HUES48 (cell line): ENCODE measurements at regions not wholly inside any gene's neighbourhood (a gene's known extent, or its start where the extent isn't known, plus 50 kb on each side); places are given as distances from the start of the nearest gene placed in this dataset.
"Not testable (repeated sequence)": the region's sequence is repeated elsewhere in the genome, so short reads cannot be mapped to it uniquely, and the experiment has no call there.

Experiments
- H3K27ac ChIP-seq: one replicate; pipeline ENCODE4 v1.7.0; 2013; ENCODE audit warnings: low read depth, low read length, inconsistent platforms
- H3K27me3 ChIP-seq: 2 replicates; pipeline ENCODE4 v1.6.1; 2013; ENCODE audit warnings: mild to moderate bottlenecking, low read length; ENCODE audit not compliant: control insufficient read depth, insufficient read depth
- H3K36me3 ChIP-seq: 2 replicates; pipeline ENCODE4 v1.6.1; 2013; ENCODE audit warnings: low read length; ENCODE audit not compliant: control insufficient read depth, insufficient read depth
- H3K4me1 ChIP-seq: 2 replicates; pipeline ENCODE4 v1.6.1; 2013; ENCODE audit warnings: mild to moderate bottlenecking, low read length; ENCODE audit not compliant: control insufficient read depth, insufficient read depth
- H3K4me3 ChIP-seq: 2 replicates; pipeline ENCODE4 v1.5.1; 2013; ENCODE audit warnings: mild to moderate bottlenecking, low read depth, low read length
- H3K9ac ChIP-seq: 2 replicates; pipeline ENCODE4 v1.6.1; 2013; ENCODE audit warnings: mild to moderate bottlenecking, low read depth, low read length, moderate library complexity
- H3K9me3 ChIP-seq: 2 replicates; pipeline ENCODE4 v1.6.1; 2013; ENCODE audit warnings: low read length; ENCODE audit not compliant: control insufficient read depth, insufficient read depth

GRCh38 chr21:14683063-14683462 is 136.9 kb upstream of the SAMSN1 start:
- Histone ChIP-seq H3K27ac (no peak overlapping the region), H3K4me1 (no peaks in the 10 kb centered on the region)

DNA sequence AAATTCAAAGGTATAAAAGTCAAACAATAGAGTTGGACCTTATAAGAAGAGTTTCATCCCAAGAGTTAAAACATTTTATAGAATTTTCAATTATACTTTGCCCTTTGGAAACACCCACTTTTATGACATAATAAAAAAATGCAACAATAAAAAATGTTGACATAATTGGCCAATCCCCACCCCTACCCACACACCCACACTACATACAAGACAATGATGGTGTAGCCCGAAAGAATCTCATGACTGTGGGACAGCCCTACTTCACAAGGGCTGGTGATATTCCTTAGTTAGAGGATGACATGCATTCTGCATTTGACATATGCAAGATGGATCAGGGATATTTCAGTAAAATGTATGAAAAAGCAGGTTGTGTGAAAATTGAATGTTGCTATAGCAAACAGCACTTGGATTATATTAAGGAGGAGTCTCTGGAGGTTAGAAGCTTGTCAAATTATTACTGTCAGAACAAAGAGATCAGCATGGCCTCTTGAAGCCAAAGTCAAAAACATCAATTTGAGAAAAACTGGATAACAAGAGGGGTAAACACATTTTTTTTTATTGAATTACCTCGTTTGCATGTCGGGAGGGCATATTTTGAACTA is 133.0 kb upstream of the SAMSN1 start:
- no peaks in the 10 kb centered on the region for H3K27me3 ChIP-seq

More at GRCh38 chr21:14683063-14683462, 136.9 kb upstream of the SAMSN1 start:
- Histone ChIP-seq H3K36me3 (no peaks in the 10 kb centered on the region), H3K9ac (no peak overlapping the region), H3K4me3 (no peak overlapping the region), H3K9me3 (no peaks in the 10 kb centered on the region), H3K27me3 (no peaks in the 10 kb centered on the region)

GRCh38 chr21:14677639-14678179 is 131.6 kb upstream of the SAMSN1 start:
- Histone ChIP-seq H3K27ac (no peak overlapping the region), H3K27me3 (no peaks in the 10 kb centered on the region), H3K36me3 (no peaks in the 10 kb centered on the region), H3K4me3 (no peak overlapping the region), H3K4me1 (peaks cover 13% of the 10 kb centered on the region; the same call in 1 of the 2 replicates), H3K9ac (no peak overlapping the region), H3K9me3 (no peaks in the 10 kb centered on the region)

More for the DNA sequence above, 133.0 kb upstream of the SAMSN1 start:
- Histone ChIP-seq H3K27ac (no peak overlapping the region), H3K36me3 (no peaks in the 10 kb centered on the region), H3K9ac (no peak overlapping the region), H3K4me3 (no peak overlapping the region), H3K9me3 (no peaks in the 10 kb centered on the region), H3K4me1 (peaks cover 13% of the 10 kb centered on the region; the same call in 1 of the 2 replicates)

DNA sequence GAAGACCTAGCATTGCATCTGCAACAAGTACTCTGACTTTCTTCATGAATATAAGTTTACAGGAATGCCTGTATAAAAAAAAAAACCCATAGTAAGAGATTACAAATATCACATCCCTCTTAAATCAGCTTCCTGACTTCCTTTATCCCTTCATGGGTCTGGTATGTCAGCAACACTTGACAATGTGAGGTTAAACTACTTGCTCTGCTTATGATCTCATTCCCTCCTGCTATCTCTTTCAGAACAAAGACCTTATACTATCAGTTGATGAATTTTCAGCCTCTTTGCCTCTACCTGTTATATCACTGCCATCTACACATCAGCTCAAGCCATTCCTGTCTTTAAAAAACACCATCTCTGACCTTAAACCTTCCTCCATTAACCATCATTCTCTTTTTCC is 130.9 kb upstream of the SAMSN1 start:
- H3K4me1 ChIP-seq, result peaks cover 13% of the 10 kb centered on the region; the same call in 1 of the 2 replicates
- no peak overlapping the region for H3K9ac ChIP-seq
- H3K9me3 ChIP-seq, result no peaks in the 10 kb centered on the region
- no peak overlapping the region for H3K4me3 ChIP-seq
- no peaks in the 10 kb centered on the region for H3K27me3 ChIP-seq
- H3K27ac ChIP-seq, result no peak overlapping the region
- H3K36me3 ChIP-seq, result no peaks in the 10 kb centered on the region

DNA sequence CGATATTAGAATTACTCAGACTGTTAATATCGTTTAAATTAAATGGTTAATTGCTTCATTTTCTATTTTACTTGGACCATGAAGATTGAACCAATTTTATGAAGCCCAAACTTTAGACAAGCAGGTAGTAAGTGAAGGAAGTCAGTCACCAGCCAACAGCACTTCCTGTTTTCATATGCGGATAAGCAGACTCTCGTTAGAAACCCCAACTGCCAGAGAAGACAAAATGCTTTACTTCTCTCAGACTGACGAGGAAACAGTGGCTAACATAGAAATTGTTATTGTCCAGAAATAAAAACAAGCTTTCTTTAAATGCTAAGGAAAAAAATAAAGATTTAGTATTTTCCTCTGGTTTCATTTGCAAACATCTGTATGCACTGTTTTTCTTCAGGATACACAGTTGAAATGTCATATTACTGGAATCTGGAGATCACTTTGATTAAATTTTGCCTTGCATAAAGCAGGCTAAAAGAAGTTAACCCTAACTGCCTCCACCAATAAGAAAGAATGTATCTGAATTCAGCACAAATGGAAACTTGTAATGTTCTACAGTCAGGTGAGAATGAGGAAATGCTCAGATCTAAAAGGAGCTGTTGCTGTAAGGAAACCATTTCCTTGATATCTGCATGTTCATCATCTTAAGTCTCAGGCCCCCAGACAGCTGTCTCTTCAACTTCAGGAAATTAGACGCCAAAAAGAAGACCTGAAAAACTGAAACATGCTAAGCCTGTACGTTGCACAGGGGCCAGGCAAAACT is 129.8 kb upstream of the SAMSN1 start:
- Histone ChIP-seq H3K36me3 (no peaks in the 10 kb centered on the region), H3K4me3 (no peak overlapping the region), H3K4me1 (peaks cover 13% of the 10 kb centered on the region; the same call in 1 of the 2 replicates), H3K9ac (no peak overlapping the region), H3K9me3 (no peaks in the 10 kb centered on the region), H3K27ac (no peak overlapping the region), H3K27me3 (no peaks in the 10 kb centered on the region)

- no peak overlapping the region for H3K9ac ChIP-seq
- peaks cover 13% of the 10 kb centered on the region; the same call in 1 of the 2 replicates for H3K4me1 ChIP-seq
- no peaks in the 10 kb centered on the region for H3K36me3 ChIP-seq
- H3K9me3 ChIP-seq, result no peaks in the 10 kb centered on the region
- no peak overlapping the region for H3K27ac ChIP-seq
- no peaks in the 10 kb centered on the region for H3K27me3 ChIP-seq
- H3K4me3 ChIP-seq, result no peak overlapping the region
These were observed 127.5 kb upstream of the SAMSN1 start for GRCh38 chr21:14673649-14674048.

- Histone ChIP-seq H3K36me3 (no peaks in the 10 kb centered on the region), H3K4me3 (no peak overlapping the region), H3K4me1 (peaks cover 13% of the 10 kb centered on the region; the same call in 1 of the 2 replicates), H3K9ac (no peak overlapping the region), H3K27me3 (no peaks in the 10 kb centered on the region), H3K9me3 (no peaks in the 10 kb centered on the region), H3K27ac (no peak overlapping the region)
These were observed 126.4 kb upstream of the SAMSN1 start for GRCh38 chr21:14672466-14672865.

DNA sequence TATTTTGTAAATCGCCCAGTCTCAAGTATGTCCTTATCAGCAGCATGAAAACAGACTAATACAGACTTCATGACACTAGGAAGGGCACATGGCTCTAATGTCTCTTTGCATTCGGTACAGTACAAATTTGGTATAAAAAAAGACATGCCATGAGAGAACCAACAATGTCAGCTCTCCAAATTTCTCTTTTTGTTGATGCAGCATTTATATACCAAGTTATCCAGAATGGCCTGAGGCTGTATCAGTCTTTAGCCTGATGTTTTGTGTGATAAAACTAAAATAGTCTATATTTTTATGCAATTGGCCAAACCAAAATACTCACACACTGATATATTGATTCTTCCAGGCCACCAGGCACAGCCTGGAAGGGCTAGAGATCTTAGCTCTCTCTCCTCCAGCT is 124.3 kb upstream of the SAMSN1 start:
- Histone ChIP-seq H3K9ac (no peak overlapping the region), H3K9me3 (no peaks in the 10 kb centered on the region), H3K36me3 (no peaks in the 10 kb centered on the region), H3K27me3 (no peaks in the 10 kb centered on the region), H3K4me3 (no peak overlapping the region), H3K27ac (no peak overlapping the region), H3K4me1 (peaks cover 4% of the 10 kb centered on the region; the same call in 1 of the 2 replicates)

- not testable (repeated sequence) for H3K9me3 ChIP-seq, H3K27ac ChIP-seq, H3K9ac ChIP-seq, H3K27me3 ChIP-seq, H3K4me1 ChIP-seq, H3K36me3 ChIP-seq, H3K4me3 ChIP-seq
These were observed 123.0 kb upstream of the SAMSN1 start for GRCh38 chr21:14669092-14669491.

DNA sequence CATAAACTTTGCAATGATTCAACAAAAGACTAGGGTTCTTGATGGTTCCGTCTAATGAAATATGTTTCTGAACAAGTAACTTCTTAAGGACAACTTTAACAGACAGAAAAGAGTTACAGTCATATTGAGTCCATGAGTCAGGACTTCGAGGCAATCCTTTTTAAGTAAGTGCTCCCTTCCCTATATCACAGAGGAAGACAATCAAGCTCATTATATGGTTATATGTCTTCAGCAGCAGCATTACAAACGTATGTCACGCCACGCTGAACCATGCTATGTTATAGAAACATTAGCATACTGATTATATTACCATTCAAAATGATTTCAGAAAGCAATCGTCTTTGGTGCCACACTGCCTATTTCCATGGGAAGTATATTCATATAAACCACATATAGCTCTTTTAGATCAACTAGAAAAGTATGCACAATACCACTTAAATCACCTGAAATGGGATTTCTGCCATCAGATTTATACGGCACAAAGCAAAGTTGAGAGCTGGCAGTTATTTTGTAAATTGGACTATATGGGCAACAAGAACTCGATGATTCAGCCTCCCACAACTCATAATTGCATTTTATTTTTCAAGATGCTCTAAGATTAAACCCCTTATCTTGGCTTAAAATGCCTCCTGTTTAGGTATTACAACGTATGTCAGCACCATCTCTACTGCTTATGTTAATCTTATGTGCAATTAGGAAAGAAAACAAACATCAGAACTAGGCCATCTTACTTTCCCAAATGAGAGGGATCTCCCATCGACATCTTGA is 111.3 kb upstream of the SAMSN1 start:
- Histone ChIP-seq H3K4me1 (no peaks in the 10 kb centered on the region), H3K27me3 (no peaks in the 10 kb centered on the region), H3K36me3 (no peaks in the 10 kb centered on the region), H3K4me3 (no peak overlapping the region), H3K9ac (no peak overlapping the region), H3K27ac (no peak overlapping the region), H3K9me3 (no peaks in the 10 kb centered on the region)
